ENCODE measurements at regions not wholly inside any gene's neighbourhood (a gene's known extent, or its start where the extent isn't known, plus 50 kb on each side); places are given as distances from the start of the nearest gene placed in this dataset.
"Not testable (repeated sequence)": the region's sequence is repeated elsewhere in the genome, so short reads cannot be mapped to it uniquely, and the experiment has no call there.

DNA sequence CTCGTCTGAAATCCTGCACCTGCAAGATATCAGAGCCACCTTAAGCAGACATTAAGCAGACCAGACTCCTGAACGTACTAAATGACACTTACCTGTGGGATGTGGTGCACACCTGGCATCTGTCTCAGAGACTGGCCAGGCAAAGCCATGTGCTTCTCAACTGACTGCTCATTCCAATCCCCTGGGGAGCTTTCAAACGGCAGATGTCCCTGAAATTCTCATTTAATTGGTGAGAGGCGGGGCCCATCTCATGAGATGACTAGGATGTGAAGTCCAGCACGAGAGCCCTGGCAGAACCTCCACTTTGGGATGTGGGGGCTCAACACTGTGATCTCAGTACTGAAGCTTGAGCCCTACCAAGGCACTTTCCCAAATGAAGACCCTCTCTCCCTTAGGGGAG is 84.9 kb upstream of the HMGXB4 start:
- Mint-ChIP-seq H3K4me3 (no peak overlapping the region), H3K36me3 (no peaks in the 10 kb centered on the region), H3K4me1 (no peaks in the 10 kb centered on the region), H3K9me3 (no peaks in the 10 kb centered on the region), H3K27me3 (peaks cover 23% of the 10 kb centered on the region), H3K27ac (no peak overlapping the region)
- ATAC-seq = no peak

GRCh38 chr22:35173655-35174054 is 83.6 kb upstream of the HMGXB4 start:
- ATAC-seq = no peak
- H3K27ac Mint-ChIP-seq = no peak overlapping the region
- H3K9me3 Mint-ChIP-seq = no peaks in the 10 kb centered on the region
- H3K27me3 Mint-ChIP-seq = peaks cover 26% of the 10 kb centered on the region
- H3K4me1 Mint-ChIP-seq = no peaks in the 10 kb centered on the region
- no peak overlapping the region for H3K4me3 Mint-ChIP-seq
- H3K36me3 Mint-ChIP-seq = no peaks in the 10 kb centered on the region

- Mint-ChIP-seq H3K27me3 (peaks cover 32% of the 10 kb centered on the region), H3K36me3 (no peaks in the 10 kb centered on the region), H3K27ac (no peak overlapping the region), H3K4me3 (no peak overlapping the region), H3K4me1 (no peaks in the 10 kb centered on the region), H3K9me3 (no peaks in the 10 kb centered on the region)
- ATAC-seq = no peak
These were observed 82.8 kb upstream of the HMGXB4 start for GRCh38 chr22:35174401-35175038.

DNA sequence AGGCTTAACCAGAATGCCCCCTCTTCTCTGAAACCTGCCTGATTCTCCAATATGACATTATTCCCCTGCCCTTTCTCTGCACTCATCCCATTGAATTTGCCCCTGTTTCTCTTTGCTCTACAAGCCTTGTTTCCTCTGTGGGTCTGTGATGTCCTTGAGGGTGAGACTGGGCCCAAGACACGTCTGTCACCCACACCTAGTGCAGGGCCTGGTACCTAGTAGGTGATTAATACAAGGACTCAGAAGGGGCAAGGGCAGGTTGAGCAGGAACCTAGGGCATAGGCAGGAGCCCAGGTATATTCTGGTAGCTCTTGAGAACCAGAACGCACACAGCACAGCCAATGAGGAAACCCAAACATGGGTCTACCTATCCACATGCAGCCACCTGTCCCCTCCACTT is 81.9 kb upstream of the HMGXB4 start:
- ATAC-seq = no peak
- H3K4me1 Mint-ChIP-seq = no peaks in the 10 kb centered on the region
- no peak overlapping the region for H3K4me3 Mint-ChIP-seq
- no peaks in the 10 kb centered on the region for H3K9me3 Mint-ChIP-seq
- peaks cover 33% of the 10 kb centered on the region for H3K27me3 Mint-ChIP-seq
- H3K36me3 Mint-ChIP-seq = no peaks in the 10 kb centered on the region
- no peak overlapping the region for H3K27ac Mint-ChIP-seq

- no peak for ATAC-seq
- H3K27ac Mint-ChIP-seq = no peak overlapping the region
- H3K36me3 Mint-ChIP-seq = no peaks in the 10 kb centered on the region
- peaks cover 42% of the 10 kb centered on the region for H3K27me3 Mint-ChIP-seq
- H3K9me3 Mint-ChIP-seq = peaks cover 5% of the 10 kb centered on the region
- H3K4me3 Mint-ChIP-seq = no peak overlapping the region
- H3K4me1 Mint-ChIP-seq = no peaks in the 10 kb centered on the region
These were observed 79.5 kb upstream of the HMGXB4 start for GRCh38 chr22:35177811-35178210.

DNA sequence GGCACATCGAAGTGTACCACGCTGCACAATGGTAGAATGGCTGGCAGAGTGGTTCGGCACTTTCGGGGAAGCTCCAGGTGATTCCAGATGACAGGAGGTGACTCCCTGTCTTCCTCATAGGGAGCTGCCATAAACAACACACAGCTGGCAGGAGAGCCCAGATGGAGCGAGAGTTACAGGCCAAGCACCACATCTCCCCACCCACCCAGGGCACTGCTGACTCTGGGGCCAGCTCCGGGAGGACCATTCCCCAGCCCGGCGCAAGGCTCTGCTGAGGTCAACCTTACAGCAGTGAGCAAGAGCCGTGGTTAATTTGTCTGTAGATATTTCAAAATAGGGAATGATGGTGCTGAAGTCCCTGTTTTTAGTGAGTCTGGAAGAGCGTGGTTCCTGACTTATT is 78.8 kb upstream of the HMGXB4 start:
- H3K27ac Mint-ChIP-seq = no peak overlapping the region
- peaks cover 5% of the 10 kb centered on the region for H3K9me3 Mint-ChIP-seq
- no peaks in the 10 kb centered on the region for H3K4me1 Mint-ChIP-seq
- H3K27me3 Mint-ChIP-seq = peaks cover 42% of the 10 kb centered on the region
- H3K4me3 Mint-ChIP-seq = no peak overlapping the region
- H3K36me3 Mint-ChIP-seq = no peaks in the 10 kb centered on the region
- ATAC-seq = no peak

DNA sequence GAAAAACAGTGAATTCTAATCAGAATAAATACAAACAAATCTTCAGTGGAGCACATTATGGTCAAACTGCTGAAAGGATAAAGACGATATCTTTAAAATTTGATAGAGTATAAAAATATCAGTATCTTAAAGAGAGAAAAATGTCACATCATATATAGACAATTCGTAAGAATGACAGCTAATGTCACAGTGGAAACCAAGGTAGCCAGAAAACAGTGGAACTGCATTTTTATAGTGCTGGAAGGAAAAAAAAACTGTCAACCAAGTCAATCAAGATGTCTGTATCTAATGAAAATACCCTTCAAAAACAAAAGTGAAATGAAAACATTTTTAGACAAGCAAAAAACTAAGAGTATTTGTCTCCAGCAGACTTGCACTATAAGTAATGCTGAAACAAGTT is 73.4 kb upstream of the HMGXB4 start:
- Mint-ChIP-seq H3K27me3 (peaks cover 13% of the 10 kb centered on the region), H3K27ac (no peak overlapping the region), H3K4me1 (no peaks in the 10 kb centered on the region), H3K36me3 (no peaks in the 10 kb centered on the region), H3K9me3 (peaks cover 5% of the 10 kb centered on the region), H3K4me3 (no peak overlapping the region)
- no peak for ATAC-seq

DNA sequence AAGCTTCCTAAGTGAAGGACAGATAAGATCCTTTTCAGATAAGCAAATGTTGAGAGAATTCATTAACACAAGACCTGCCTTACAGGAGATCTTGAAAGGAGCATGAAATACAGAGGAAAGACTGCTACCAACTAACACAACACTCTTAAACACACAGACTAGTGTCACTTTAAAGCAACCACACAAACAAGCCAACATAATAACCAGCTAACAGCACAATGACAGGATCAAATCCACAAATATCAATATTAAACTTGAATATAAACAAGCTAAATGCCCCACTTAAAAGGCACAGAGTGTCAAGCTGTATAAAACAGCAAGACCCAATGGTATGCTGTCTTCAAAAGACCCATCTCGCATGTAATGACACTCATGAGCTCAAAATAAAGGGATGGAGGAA is 70.8 kb upstream of the HMGXB4 start:
- no peak for ATAC-seq
- H3K27me3 Mint-ChIP-seq = no peaks in the 10 kb centered on the region
- no peaks in the 10 kb centered on the region for H3K36me3 Mint-ChIP-seq
- peaks cover 11% of the 10 kb centered on the region for H3K9me3 Mint-ChIP-seq
- H3K4me1 Mint-ChIP-seq = no peaks in the 10 kb centered on the region
- H3K4me3 Mint-ChIP-seq = no peak overlapping the region
- no peak overlapping the region for H3K27ac Mint-ChIP-seq

DNA sequence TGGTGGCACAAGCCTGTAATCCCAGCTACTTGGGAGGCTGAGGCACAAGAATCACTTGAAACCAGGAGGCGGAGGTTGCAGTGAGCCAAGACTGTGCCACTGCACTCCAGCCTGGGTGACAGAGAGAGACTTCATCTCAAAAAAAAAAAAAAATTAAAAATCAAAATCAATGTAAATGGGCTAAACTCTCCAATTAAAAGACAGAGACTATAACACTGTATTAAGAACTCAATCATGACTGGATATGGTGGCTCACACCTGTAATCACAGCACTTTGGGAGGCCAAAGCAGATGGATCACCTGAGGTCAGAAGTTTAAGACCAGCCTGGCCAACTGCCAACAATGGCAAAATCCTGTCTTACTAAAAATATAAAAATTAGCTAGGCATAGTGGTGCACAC is 68.4 kb upstream of the HMGXB4 start:
- not testable (repeated sequence) for H3K36me3 Mint-ChIP-seq, H3K27me3 Mint-ChIP-seq, H3K27ac Mint-ChIP-seq, ATAC-seq, H3K4me3 Mint-ChIP-seq, H3K4me1 Mint-ChIP-seq
- peaks cover 13% of the 10 kb centered on the region for H3K9me3 Mint-ChIP-seq

DNA sequence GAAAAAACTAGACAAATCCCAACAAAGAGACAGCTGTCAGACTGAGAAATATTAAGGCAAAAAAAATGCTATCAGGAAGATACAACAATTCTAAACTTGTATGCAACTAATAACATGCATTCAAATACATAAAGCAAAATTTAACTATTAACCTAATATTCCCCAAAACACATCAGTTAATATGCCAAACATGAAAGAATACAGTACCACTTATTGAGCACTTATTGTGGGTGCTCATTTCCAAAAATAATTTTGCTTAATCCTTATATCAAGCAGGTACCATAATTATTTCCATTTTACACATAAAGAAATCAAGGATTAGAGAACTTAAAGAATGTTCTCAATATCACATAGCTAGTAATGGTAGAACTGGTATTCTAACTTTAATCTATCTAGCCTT is 67.7 kb upstream of the HMGXB4 start:
- ATAC-seq = no peak
- H3K4me1 Mint-ChIP-seq = no peaks in the 10 kb centered on the region
- peaks cover 13% of the 10 kb centered on the region for H3K9me3 Mint-ChIP-seq
- no peaks in the 10 kb centered on the region for H3K27me3 Mint-ChIP-seq
- no peak overlapping the region for H3K27ac Mint-ChIP-seq
- H3K36me3 Mint-ChIP-seq = no peaks in the 10 kb centered on the region
- no peak overlapping the region for H3K4me3 Mint-ChIP-seq

DNA sequence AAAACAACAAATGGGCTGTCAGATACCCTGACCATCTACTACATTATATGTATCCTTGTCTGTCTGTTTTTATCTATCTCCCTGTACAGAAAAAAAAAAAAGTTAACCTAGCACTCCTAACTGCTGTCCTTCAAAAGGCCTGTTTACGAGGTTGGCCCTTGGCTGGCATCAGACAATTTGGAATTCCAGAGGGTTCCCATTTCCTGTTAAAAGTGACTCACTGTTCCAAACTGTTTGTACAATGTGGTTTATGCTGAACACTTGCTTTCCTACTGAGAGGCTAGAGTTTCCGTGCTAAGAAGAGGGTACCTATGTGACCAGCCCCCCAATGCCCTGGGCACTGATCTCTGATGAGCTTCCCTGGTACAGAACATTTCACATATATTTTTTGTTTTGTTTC is 65.9 kb upstream of the HMGXB4 start:
- Mint-ChIP-seq H3K27ac (no peak overlapping the region), H3K27me3 (no peaks in the 10 kb centered on the region), H3K4me1 (no peaks in the 10 kb centered on the region), H3K9me3 (peaks cover 13% of the 10 kb centered on the region), H3K4me3 (no peak overlapping the region), H3K36me3 (no peaks in the 10 kb centered on the region)
- ATAC-seq = no peak

DNA sequence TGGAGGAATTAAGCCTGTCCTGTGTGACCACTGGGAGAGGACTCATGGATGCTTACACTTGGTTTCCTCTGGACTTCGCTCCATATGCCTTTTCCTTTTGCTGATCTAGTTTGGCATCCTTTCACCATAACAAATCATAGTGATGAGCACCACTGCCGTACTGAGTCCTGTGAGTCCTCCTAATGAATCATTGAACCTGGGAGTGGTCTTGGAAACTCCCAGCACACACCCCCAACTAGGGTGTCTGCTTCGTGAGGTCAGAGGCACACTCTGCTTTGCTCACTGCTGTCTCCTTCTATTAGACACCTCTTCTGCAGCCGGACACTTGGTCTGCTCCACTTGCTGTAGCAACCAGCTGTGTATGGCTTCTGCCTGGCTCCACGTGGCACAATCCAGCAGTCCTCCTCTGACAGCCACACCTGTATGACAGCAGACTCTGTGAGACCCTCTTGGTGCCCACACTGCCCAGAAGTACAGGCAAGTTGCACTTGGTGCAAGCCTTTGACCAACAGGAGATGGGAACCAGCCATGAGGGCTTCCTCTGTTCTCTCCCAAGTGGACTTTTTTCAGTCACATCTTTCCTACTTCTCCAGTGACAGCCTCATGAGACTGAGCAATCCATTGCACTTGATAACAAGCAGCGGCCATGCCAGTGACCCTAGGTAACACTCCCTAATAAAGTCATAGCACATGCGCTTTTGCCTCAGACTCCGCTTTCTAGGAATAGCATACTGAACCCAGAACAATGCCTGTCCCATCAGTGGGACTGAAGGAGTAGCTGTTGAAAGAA is 65.0 kb upstream of the HMGXB4 start:
- no peak overlapping the region for H3K4me3 Mint-ChIP-seq
- H3K27me3 Mint-ChIP-seq = no peaks in the 10 kb centered on the region
- no peaks in the 10 kb centered on the region for H3K36me3 Mint-ChIP-seq
- no peak for ATAC-seq
- no peak overlapping the region for H3K27ac Mint-ChIP-seq
- peaks cover 13% of the 10 kb centered on the region for H3K9me3 Mint-ChIP-seq
- H3K4me1 Mint-ChIP-seq = no peaks in the 10 kb centered on the region

DNA sequence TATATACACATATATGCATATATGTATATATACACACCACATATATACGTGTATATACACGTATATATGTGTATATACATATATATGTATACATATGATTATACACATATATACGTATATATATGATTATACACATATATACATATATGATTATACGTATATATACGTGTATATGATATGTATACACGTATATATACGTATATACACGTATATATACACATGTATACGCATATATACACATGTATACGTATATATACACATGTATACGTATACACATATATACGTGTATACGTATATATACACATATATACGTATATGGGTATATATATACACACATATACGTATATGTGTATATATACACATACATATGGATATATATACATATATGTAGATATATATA is 62.1 kb upstream of the HMGXB4 start:
- peaks cover 7% of the 10 kb centered on the region for H3K9me3 Mint-ChIP-seq
- H3K27me3 Mint-ChIP-seq = peaks cover 11% of the 10 kb centered on the region
- no peak overlapping the region for H3K4me3 Mint-ChIP-seq
- H3K4me1 Mint-ChIP-seq = no peaks in the 10 kb centered on the region
- H3K27ac Mint-ChIP-seq = no peak overlapping the region
- no peaks in the 10 kb centered on the region for H3K36me3 Mint-ChIP-seq
- ATAC-seq = no peak

DNA sequence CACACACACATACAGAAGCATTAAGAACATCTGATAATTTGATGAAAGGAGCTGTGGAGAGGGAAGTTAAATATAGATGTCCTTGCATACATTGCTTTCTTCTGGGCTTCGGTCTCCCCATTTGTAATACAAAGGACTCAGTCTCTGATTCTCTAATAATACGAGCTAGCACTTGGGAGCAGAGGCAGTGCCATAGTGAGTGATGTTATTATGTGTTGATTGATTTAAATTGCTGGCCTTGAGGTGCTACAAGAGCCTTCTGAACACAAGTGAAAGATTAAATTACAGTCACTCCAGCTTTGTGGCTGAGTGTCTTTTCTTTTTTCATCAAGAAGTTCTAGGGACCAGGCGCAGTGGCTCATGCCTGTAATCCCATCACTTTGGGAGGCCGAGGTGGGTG is 61.5 kb upstream of the HMGXB4 start:
- H3K4me1 Mint-ChIP-seq = no peaks in the 10 kb centered on the region
- no peak for ATAC-seq
- peaks cover 11% of the 10 kb centered on the region for H3K27me3 Mint-ChIP-seq
- no peak overlapping the region for H3K4me3 Mint-ChIP-seq
- H3K27ac Mint-ChIP-seq = no peak overlapping the region
- H3K9me3 Mint-ChIP-seq = peaks cover 6% of the 10 kb centered on the region
- no peaks in the 10 kb centered on the region for H3K36me3 Mint-ChIP-seq

DNA sequence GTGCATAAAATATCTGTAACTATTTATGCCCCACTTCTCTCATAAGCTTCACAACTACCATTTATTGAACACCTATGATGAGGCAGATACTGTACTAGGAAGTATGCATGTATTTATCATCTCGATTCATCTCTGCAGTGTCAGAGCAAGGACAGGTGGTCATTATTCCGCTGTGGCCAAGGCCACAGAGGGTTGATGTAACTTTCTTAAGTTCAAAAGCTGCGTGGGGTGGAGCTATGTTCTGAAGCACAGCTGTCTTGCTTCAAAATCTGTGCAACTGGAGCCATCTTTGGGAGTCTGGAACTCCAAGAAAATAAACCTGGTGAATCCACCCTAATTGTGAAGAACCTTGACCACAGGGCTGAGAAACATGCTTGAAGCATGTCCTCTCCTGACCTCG is 60.2 kb upstream of the HMGXB4 start:
- H3K27ac Mint-ChIP-seq = no peak overlapping the region
- H3K4me1 Mint-ChIP-seq = no peaks in the 10 kb centered on the region
- H3K9me3 Mint-ChIP-seq = peaks cover 2% of the 10 kb centered on the region
- peaks cover 11% of the 10 kb centered on the region for H3K27me3 Mint-ChIP-seq
- ATAC-seq = no peak
- no peak overlapping the region for H3K4me3 Mint-ChIP-seq
- H3K36me3 Mint-ChIP-seq = no peaks in the 10 kb centered on the region

DNA sequence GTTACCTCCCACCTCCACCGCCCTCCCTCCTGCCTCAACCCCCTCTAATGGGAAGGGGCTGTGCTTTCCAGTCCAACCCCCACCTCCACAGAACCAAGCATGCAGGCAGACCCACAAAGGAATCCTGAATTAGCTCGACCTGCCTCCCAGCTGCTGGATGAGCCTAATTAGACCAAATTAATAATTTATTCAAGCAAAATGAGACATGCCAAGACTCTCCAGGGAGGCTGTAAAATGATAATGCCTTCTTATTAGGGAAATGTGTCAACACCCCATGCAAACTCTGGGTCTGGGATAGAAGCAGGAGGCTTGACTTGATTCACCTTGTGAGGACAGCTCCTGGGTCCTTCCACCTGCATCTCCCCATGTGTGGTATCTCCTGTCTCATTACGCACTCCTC is 59.4 kb upstream of the HMGXB4 start:
- no peaks in the 10 kb centered on the region for H3K4me1 Mint-ChIP-seq
- H3K9me3 Mint-ChIP-seq = peaks cover 2% of the 10 kb centered on the region
- peaks cover 11% of the 10 kb centered on the region for H3K27me3 Mint-ChIP-seq
- no peak overlapping the region for H3K4me3 Mint-ChIP-seq
- no peaks in the 10 kb centered on the region for H3K36me3 Mint-ChIP-seq
- ATAC-seq = no peak
- no peak overlapping the region for H3K27ac Mint-ChIP-seq
